ENCODE measurements at regions not wholly inside any gene's neighbourhood (a gene's known extent, or its start where the extent isn't known, plus 50 kb on each side); places are given as distances from the start of the nearest gene placed in this dataset.

- DNase-seq (ENCODE audit: low read depth) = no peak
These were observed 75.6 kb downstream of the ICOS start for GRCh38 chr2:204012072-204012653.

DNA sequence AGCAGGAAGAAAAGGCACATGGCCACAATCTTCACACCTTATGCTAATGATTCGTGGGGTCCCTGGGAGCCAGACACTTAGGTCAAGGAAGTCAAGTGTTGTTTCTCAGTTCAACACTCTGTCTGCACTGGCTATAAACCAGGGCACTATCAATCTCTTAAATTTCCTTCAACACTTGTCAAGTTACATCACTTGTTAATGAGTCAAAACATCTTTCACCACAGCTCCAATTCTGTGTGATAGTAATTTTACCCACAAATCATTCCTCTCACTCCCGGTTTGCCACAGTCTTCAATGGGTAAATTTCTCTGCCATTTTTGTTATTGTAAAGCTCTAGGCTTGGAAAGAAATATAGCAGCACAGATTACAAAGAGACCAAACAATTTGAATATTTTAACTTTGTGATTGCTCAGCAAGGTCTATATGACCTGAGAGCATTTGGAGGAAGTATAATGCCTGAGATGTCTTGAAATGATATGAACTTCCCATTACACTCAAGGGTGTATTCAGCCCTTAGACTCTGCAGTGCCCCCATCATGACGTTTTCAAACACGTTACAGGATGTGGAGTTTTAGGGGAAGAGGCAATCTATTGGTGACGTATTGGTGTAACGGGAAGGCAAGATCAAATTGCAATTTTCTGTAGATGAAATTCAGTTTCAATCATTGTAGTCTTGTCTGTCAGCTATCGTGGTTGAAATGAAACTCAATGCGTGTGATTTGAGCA lies 78.7 kb downstream of the ICOS start:
- DNase-seq (ENCODE audit: low read depth) = no peak

DNA sequence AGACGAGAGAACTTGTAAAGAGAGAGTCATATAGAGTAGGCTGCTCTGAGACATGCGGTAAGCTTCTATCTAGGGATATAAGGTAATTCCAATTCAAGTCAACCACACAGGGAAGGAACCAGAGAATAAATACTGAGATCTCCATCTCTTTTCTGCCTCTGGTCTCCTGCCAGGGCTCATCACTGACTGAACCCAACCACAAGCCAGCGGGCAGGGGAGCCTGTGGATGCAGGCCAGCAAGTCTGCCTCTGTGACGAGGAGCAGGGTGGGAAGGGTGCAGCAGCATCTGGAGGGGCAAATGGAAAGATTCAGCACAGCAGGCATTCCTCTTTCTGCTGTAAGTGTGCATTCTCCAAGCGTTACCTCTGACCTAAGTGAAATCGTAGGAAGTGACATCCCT lies 82.2 kb downstream of the ICOS start:
- DNase-seq (ENCODE audit: low read depth) = no peak

GRCh38 chr2:204019572-204020501 lies 83.3 kb downstream of the ICOS start:
- no peak for DNase-seq (ENCODE audit: low read depth)

- no peak for DNase-seq (ENCODE audit: low read depth)
These were observed 84.9 kb downstream of the ICOS start for GRCh38 chr2:204021290-204022081.

- no peak for DNase-seq (ENCODE audit: low read depth)
These were observed 86.0 kb downstream of the ICOS start for GRCh38 chr2:204022550-204022949.

DNA sequence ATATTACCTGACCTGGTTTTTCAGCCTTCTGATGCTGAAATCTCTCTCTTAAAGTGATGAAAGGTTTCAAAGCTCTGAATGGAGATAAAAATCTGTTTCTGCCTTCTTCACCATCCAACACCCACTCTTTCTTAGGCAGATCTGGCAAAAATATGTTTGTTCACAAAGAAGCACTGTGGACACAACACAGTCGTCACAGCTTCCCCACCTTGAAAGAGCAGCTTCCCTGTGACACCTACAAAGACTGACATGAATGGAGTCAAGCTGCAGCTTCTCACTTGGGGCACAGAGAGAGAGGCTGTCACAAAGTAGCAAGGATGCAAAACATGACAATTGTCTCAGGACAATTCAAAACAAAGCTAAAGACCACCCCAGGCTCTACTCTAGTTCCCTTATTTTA lies 86.5 kb downstream of the ICOS start:
- DNase-seq (ENCODE audit: low read depth) = no peak

GRCh38 chr2:204024503-204024902 lies 87.9 kb downstream of the ICOS start:
- DNase-seq (ENCODE audit: low read depth) = no peak

DNA sequence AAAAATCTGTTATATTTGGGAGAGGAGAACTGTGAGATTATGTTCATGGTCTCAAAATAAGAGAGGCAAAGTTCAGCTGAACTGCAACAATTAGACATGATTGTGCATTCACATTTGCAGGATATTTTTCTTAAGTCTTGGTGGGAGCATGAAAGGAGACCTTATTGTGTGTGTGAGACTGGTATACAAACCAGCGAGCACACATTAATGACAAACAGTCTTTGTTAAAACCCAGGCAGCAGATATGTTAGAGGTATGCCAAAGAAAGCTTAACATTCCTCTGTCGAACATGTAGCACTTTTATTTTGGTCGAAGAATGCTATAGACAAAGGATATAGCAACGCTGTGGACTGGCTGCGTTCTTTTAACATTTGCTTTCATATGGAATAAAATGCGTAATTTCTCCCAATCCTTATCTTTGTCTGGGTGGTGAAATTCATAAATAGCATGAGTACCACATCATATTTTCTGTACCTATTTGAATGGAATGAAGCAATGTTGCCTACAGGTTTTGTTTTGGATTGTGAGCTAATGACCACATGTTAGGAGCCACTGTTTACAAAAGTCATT lies 88.4 kb downstream of the ICOS start:
- no peak for DNase-seq (ENCODE audit: low read depth)

GRCh38 chr2:204026294-204026693 lies 89.7 kb downstream of the ICOS start:
- DNase-seq (ENCODE audit: low read depth) = no peak

DNA sequence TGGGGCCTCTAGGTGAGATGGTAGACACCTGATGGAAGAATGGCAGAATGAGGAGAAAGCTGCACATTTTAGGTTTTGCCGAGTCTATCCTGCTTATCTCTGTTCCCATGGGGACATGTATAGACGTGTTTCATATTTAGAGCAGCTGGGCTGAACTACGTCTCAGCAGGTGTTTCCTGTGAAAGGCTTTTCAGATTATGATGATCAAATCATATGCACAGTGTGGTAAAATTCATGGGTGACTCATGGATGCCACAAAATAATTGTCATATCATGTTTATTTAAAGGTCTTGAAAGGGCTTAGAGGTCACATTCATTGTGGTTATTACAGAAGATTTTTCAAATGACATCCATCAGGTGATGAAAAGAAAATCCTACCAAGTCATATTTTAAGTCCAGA lies 90.5 kb downstream of the ICOS start:
- DNase-seq (ENCODE audit: low read depth) = no peak

GRCh38 chr2:204030322-204030721 lies 93.8 kb downstream of the ICOS start:
- DNase-seq (ENCODE audit: low read depth) = no peak

DNA sequence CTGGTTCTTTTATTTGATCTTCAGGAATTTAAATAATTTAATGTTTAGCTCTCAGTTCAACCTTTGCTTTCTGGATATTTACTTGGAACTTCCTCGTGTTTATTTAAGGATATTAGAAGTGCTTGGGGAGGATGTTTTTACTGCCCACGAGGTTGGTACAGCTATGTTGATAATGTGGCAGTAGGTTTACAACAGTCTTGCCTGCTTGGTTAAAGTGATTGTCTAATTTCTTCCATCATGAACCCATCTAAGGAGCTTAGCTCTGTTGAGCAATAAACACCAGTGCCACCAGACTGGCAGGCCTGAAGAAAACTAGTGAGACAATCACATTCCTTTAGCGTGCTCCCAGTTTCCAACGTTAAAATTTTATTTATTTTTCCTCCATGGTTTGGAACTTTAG lies 94.5 kb downstream of the ICOS start:
- DNase-seq (ENCODE audit: low read depth) = no peak

DNA sequence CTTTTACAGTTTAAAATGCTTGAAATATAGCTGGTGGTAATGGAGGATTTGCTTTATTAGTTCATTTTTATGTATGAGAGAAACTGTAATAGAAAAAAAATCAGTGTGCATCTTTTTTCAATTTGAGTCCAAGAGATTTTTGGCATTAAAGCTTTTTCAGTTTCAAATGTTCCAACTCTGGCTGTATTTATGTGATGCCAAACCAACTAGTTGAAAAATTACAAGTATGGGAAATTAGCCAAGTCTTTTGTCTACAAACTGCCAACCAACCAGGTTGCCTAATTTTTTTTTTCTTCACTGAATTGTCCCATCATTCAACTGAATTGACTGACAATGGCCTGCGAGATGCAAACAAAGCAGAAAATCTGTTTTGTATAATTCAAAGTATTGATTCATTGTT lies 95.7 kb downstream of the ICOS start:
- DNase-seq (ENCODE audit: low read depth) = no peak

- no peak for DNase-seq (ENCODE audit: low read depth)
These were observed 97.3 kb downstream of the ICOS start for GRCh38 chr2:204033611-204034495.

DNA sequence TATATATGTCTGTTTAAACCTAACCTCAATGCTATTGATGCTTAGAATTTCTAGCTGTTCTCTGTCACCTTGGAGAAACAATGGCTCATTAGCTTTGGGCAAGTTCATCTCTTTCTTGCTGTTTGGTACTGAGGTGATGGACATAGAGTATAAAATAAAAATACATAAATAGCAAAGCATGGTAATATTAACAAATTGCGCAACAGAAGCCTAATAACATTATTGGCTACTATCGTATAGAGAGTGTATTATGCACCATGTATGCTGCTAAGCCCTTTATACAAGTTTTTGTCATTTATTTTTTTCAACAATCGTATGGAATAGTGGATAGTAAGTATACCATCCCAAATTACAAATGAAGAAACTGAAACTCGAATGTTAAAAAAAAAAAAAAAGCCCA lies 100.1 kb downstream of the ICOS start:
- no peak for DNase-seq (ENCODE audit: low read depth)

DNA sequence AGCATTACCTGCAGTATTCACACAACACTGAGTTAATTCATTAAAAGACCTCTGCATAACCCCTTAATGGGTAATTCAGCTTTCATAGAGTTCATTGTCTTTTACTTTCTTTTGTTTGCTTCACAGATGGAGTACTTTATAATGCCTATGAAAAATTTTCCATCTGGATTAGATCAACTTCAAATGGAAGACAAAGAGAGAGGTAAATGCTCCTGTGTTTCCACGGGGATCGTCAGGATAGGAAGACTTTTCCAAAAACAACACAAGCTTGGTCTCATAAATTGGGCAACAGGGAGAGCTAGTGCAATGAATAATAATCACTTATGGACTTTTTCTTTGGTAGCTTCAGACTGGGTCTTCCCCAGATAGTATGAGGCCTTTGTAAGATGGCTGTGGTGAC lies 100.7 kb downstream of the ICOS start:
- no peak for DNase-seq (ENCODE audit: low read depth)

DNA sequence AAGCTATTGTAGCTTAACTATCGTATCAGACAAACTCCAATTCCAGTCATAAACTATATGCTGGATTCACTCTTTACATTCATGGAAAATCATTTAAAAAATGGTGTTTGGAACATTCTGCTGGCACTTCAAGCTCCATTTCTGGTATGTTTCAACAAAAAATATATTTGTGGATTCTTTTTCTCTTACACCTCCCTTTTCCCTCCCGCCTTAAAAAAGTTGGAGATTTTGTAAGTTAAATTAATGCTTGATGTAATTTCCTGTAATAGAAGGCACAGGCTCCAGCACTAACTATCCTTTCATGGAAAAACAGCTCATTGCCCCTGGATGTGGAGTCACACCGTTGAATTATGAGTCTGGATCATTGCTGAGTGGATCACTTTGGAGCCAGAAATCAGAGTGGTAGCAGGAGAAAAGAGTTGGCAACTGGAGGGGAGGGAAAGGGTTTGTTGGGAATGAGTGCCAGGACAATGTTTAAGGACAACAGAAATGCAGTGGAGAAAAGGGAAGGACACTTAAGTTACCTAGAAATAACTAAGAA lies 102.8 kb downstream of the ICOS start:
- no peak for DNase-seq (ENCODE audit: low read depth)

GRCh38 chr2:204040016-204040415 lies 103.5 kb downstream of the ICOS start:
- DNase-seq (ENCODE audit: low read depth) = no peak

GRCh38 chr2:204042401-204042800 lies 105.8 kb downstream of the ICOS start:
- no peak for DNase-seq (ENCODE audit: low read depth)

DNA sequence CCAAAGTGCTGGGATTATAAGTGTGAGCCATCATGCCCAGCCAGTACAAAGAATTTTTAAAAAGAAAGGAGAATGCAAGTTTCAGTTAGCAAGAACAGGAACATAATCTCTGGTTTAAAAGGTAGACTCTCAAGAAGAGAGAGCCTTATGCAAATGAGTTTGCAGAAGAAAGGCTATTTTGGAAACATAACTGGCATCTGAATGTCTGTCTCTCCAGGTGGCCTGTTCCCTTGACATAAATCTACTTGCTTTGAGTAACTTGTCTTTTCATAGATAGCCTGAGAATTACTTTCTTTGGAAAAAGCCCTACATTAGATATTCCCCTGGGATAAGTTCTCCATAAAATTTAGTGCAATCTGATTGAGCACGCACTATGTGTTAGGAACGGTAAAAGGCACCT lies 109.6 kb downstream of the ICOS start:
- no peak for DNase-seq (ENCODE audit: low read depth)
